CD8-positive, alpha-beta memory T cell (primary cell): ENCODE measurements at regions not wholly inside any gene's neighbourhood (a gene's known extent, or its start where the extent isn't known, plus 50 kb on each side); places are given as distances from the start of the nearest gene placed in this dataset.

Experiments used
- CTCF ChIA-PET: fragments of 350-600 bp; sonication (Branson Sonifier 250); formaldehyde crosslinking; loops from one replicate; lab custom pipeline; 2021; ENCODE audit warnings: antibody characterized with exemption; lab: Charles Lee
- POLR2A ChIA-PET: fragments of 350-600 bp; sonication (Branson Sonifier 250); formaldehyde crosslinking; loops from one replicate; lab custom pipeline; 2021; ENCODE audit warnings: antibody characterized with exemption; lab: Charles Lee
- DNase-seq, 5 donors: peaks; one replicate each; pipeline versions ENCODE4 v3.0.0 to v3.0.0-alpha.2; 2020 to 2022; ENCODE audit warnings: mixed read lengths in 1 of 5
- H3K27ac ChIP-seq: one replicate; pipeline ENCODE4 v1.7.0; 2013; ENCODE audit warnings: low read depth, mild to moderate bottlenecking, low read length, moderate library complexity
- H3K27me3 ChIP-seq: 2 replicates; pipeline ENCODE4 v1.7.0; 2013; ENCODE audit warnings: low read length, mild to moderate bottlenecking; ENCODE audit not compliant: insufficient read depth, poor library complexity, severe bottlenecking
- H3K36me3 ChIP-seq: 2 replicates; pipeline ENCODE4 v1.7.0; 2013; ENCODE audit warnings: mild to moderate bottlenecking, low read length, moderate library complexity; ENCODE audit not compliant: insufficient read depth
- H3K4me1 ChIP-seq: 2 replicates; pipeline ENCODE4 v1.7.0; 2013; ENCODE audit warnings: mild to moderate bottlenecking, low read length, moderate library complexity; ENCODE audit not compliant: insufficient read depth
- H3K4me3 ChIP-seq: 2 replicates; pipeline ENCODE4 v1.7.0; 2013; ENCODE audit warnings: mild to moderate bottlenecking, low read length
- H3K9me3 ChIP-seq: 2 replicates; pipeline ENCODE4 v1.7.0; 2013; ENCODE audit warnings: mild to moderate bottlenecking, low read length
- H3K27ac Mint-ChIP-seq, 8 donors: one replicate each; pipeline ENCODE4 v1.8.0; 2020 to 2021; ENCODE audit warnings: mixed read lengths in 8 of 8, mild to moderate bottlenecking in 6 of 8, inconsistent platforms in 3 of 8, moderate library complexity in 3 of 8
- H3K27me3 Mint-ChIP-seq, 2 donors: one replicate each; pipeline ENCODE4 v1.8.0; 2020 to 2021; ENCODE audit warnings: mixed read lengths in 2 of 2, mild to moderate bottlenecking in 1 of 2, moderate library complexity in 1 of 2
- H3K36me3 Mint-ChIP-seq, 3 donors: one replicate each; pipeline ENCODE4 v1.8.0; 2020 to 2021; ENCODE audit warnings: mixed read lengths in 3 of 3, inconsistent platforms in 1 of 3, mild to moderate bottlenecking in 1 of 3
- H3K4me1 Mint-ChIP-seq, 3 donors: one replicate each; pipeline ENCODE4 v1.8.0; 2020 to 2021; ENCODE audit warnings: mixed read lengths in 3 of 3, inconsistent platforms in 1 of 3, mild to moderate bottlenecking in 1 of 3
- H3K4me3 Mint-ChIP-seq, 7 donors: one replicate each; pipeline ENCODE4 v1.8.0; 2020 to 2021; ENCODE audit warnings: mixed read lengths in 7 of 7, mild to moderate bottlenecking in 6 of 7, moderate library complexity in 4 of 7, inconsistent platforms in 2 of 7
- H3K9me3 Mint-ChIP-seq, 5 donors: one replicate each; pipeline ENCODE4 v1.8.0; 2020 to 2022; ENCODE audit warnings: mixed read lengths in 5 of 5, mild to moderate bottlenecking in 3 of 5, moderate library complexity in 2 of 5, inconsistent platforms in 1 of 5

DNA sequence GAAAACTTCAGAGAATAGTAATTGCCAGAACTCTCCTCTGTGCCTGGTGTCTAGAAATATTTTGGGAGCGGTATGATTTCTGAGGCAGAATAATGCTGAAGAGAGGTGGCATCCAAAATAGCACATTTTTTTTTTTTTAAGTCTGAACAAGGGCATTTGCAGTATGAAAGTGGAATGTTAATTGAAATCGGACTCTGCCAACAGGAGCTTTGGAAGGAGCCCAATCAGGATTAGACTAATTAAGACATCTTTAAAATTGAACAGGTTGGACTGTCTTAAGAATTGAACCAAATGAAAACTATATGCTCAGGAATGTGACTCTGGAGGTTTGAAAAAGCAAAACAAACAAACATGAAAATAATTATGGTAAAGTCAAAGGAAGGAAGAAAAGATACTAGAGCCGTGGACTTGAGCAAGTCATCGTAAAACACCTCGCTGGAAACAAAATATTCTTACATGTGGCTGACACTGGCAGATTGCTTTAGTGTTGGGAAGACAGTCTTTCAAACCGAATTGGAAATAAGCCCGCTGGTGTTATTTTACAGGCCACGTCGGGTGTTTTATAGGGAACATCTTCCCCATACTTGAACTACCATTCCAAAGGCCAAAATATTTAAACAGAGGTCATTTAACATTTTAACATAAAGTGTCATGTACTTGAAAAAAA lies 436.3 kb downstream of the VRK1 start:
- POLR2A ChIA-PET, result no interaction called here
- Mint-ChIP-seq H3K4me3 (no peak overlapping the region), H3K27ac (no peak overlapping the region), H3K9me3 (no peaks in the 10 kb centered on the region), H3K27me3 (peaks cover 6 to 42% of the 10 kb centered on the region in 2 donors), H3K4me1 (peaks cover 0 to 4% (median 0%) of the 10 kb centered on the region in 3 donors), H3K36me3 (peaks cover 0 to 10% (median 0%) of the 10 kb centered on the region in 3 donors)
- H3K27ac ChIP-seq, result no peak overlapping the region
- no peaks in the 10 kb centered on the region for H3K9me3 ChIP-seq
- H3K4me3 ChIP-seq, result no peak overlapping the region
- no peaks in the 10 kb centered on the region for H3K27me3 ChIP-seq
- DNase-seq, result no peak
- no peaks in the 10 kb centered on the region for H3K36me3 ChIP-seq
- no peaks in the 10 kb centered on the region for H3K4me1 ChIP-seq
- CTCF ChIA-PET, result no interaction called here

DNA sequence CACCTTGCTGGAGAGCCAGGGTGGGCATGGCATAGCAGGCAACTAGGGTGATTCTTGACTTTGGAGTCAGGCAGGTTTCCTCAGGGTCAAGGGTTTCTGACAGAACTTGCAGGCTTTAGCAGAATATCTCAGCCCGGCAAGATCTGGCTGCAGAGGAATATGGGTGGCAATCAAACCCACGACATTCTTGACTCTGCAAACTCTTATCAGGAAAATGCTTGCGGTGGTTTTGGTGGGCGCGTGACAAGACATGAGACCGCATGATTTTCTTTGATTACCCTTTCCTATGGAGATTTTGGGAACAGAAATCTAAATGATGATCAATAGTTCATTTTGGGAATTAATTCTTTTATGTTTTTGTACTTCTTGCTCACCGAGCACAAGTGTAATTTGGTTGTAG lies 449.5 kb downstream of the VRK1 start:
- H3K4me3 ChIP-seq, result no peak overlapping the region
- Mint-ChIP-seq H3K36me3 (no peaks in the 10 kb centered on the region), H3K27ac (no peak overlapping the region), H3K9me3 (no peaks in the 10 kb centered on the region), H3K27me3 (peaks cover 16 to 44% of the 10 kb centered on the region in 2 donors), H3K4me3 (no peak overlapping the region), H3K4me1 (peaks cover 9 to 11% (median 11%) of the 10 kb centered on the region in 3 donors)
- H3K4me1 ChIP-seq, result peaks cover 5% of the 10 kb centered on the region
- POLR2A ChIA-PET, result no interaction called here
- H3K36me3 ChIP-seq, result no peaks in the 10 kb centered on the region
- CTCF ChIA-PET, result no interaction called here
- no peak overlapping the region for H3K27ac ChIP-seq
- DNase-seq, result no peak
- H3K9me3 ChIP-seq, result no peaks in the 10 kb centered on the region
- no peaks in the 10 kb centered on the region for H3K27me3 ChIP-seq

DNA sequence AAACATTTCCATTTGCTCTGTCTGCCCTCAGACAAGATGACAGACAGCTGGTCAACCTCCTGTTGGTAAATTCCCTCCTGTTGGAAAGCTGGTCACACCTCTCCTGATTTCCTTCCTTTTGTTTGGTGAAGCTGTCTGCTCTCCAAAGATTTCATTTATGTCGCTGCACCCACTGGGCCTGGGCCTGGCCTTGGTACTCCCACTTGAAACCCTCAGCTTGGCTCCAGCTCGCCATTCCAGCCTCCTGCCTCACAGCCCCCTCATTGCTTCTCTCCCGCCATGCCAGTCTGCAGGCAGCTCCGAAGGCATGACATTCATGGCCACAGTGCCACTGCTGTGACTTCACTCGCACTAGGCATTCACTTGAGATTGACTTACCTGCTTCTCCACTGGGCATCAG lies 451.8 kb downstream of the VRK1 start:
- peaks cover 8% of the 10 kb centered on the region for H3K4me1 ChIP-seq
- no peak overlapping the region for H3K4me3 ChIP-seq
- Mint-ChIP-seq H3K4me3 (no peak overlapping the region), H3K27ac (no peak overlapping the region), H3K9me3 (peaks cover 0 to 5% (median 3%) of the 10 kb centered on the region in 5 donors), H3K36me3 (peaks cover 0 to 5% (median 0%) of the 10 kb centered on the region in 3 donors), H3K4me1 (peaks cover 24 to 29% (median 24%) of the 10 kb centered on the region in 3 donors), H3K27me3 (peaks cover 8 to 30% of the 10 kb centered on the region in 2 donors)
- POLR2A ChIA-PET, result no interaction called here
- CTCF ChIA-PET, result no interaction called here
- no peak overlapping the region for H3K27ac ChIP-seq
- no peaks in the 10 kb centered on the region for H3K27me3 ChIP-seq
- DNase-seq, result no peak
- H3K9me3 ChIP-seq, result no peaks in the 10 kb centered on the region
- H3K36me3 ChIP-seq, result no peaks in the 10 kb centered on the region

DNA sequence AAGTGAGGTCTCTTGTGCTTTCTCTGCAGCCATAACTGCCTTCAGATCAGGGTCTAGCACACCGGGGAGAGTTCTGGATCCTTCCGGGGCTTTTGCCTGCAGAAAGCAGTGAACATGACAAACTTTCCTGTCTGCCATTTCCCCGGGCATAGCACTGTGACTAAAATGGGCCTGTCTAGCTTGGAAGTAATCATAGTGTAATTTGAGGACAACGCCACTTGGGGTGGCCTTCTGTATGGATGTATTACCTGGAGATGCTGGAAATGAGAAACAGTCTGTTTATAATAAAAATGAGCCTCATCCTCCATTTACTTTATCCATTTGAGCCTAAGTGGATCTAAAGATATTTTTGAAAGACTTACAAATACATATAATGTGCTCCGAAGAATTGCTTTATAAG lies 453.7 kb downstream of the VRK1 start:
- H3K4me3 Mint-ChIP-seq, result no peak overlapping the region
- H3K4me3 ChIP-seq, result no peak overlapping the region
- no peak overlapping the region for H3K27ac Mint-ChIP-seq
- no peaks in the 10 kb centered on the region for H3K36me3 ChIP-seq
- no peak for DNase-seq
- H3K4me1 Mint-ChIP-seq, result peaks cover 26 to 32% (median 28%) of the 10 kb centered on the region in 3 donors
- no peaks in the 10 kb centered on the region for H3K27me3 ChIP-seq
- peaks cover 8% of the 10 kb centered on the region for H3K4me1 ChIP-seq
- peaks cover 0 to 5% (median 0%) of the 10 kb centered on the region in 3 donors for H3K36me3 Mint-ChIP-seq
- ChIA-PET CTCF (no interaction called here), POLR2A (no interaction called here)
- peaks cover 0 to 5% (median 3%) of the 10 kb centered on the region in 5 donors for H3K9me3 Mint-ChIP-seq
- no peak overlapping the region for H3K27ac ChIP-seq
- H3K9me3 ChIP-seq, result no peaks in the 10 kb centered on the region
- peaks cover 7 to 18% of the 10 kb centered on the region in 2 donors for H3K27me3 Mint-ChIP-seq

DNA sequence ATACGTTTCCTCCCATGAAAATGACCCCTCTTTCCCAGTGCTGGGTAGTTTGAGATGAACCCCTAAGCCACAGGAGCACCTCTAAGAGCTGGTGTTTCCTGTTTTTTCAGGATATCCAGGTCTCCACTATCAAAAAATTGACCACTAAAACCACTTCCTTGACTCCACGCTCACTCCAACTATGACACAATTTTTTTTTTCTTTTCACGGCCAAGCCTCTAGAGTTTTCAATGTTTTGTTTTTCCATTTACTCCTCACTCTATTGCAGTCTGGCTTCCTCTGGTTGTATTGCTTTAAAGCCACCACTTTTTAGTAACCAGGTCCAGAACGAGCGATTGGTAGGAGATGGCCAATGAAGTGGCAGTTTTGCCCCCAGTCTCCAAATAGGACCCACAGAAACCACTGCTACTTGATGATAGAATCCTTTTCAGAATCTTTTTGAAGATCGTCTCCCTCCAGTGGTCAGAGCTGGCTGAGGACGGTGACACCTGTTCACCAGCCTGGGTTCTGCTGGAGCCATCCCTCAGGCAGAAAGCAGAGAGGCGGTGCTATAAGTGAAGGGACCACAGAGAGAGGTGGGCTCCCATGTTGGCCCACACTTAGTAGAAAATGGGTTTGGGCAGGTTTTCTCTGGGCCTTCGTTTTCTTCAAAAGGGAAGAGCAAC lies 454.4 kb downstream of the VRK1 start:
- H3K27me3 ChIP-seq, result no peaks in the 10 kb centered on the region
- no peak overlapping the region for H3K4me3 ChIP-seq
- H3K36me3 ChIP-seq, result no peaks in the 10 kb centered on the region
- no peak overlapping the region for H3K27ac ChIP-seq
- Mint-ChIP-seq H3K36me3 (peaks cover 0 to 5% (median 0%) of the 10 kb centered on the region in 3 donors), H3K9me3 (peaks cover 0 to 5% (median 3%) of the 10 kb centered on the region in 5 donors), H3K4me3 (peak overlapping the region in 2 of 7 donors; percentile 19 to 49), H3K4me1 (peaks cover 26 to 32% (median 28%) of the 10 kb centered on the region in 3 donors), H3K27me3 (peaks cover 10 to 11% of the 10 kb centered on the region in 2 donors), H3K27ac (peak overlapping the region in 5 of 8 donors; percentile 2 to 50 (median 19))
- H3K9me3 ChIP-seq, result no peaks in the 10 kb centered on the region
- DNase-seq, result no peak
- ChIA-PET POLR2A (no interaction called here), CTCF (no interaction called here)
- peaks cover 8% of the 10 kb centered on the region for H3K4me1 ChIP-seq

DNA sequence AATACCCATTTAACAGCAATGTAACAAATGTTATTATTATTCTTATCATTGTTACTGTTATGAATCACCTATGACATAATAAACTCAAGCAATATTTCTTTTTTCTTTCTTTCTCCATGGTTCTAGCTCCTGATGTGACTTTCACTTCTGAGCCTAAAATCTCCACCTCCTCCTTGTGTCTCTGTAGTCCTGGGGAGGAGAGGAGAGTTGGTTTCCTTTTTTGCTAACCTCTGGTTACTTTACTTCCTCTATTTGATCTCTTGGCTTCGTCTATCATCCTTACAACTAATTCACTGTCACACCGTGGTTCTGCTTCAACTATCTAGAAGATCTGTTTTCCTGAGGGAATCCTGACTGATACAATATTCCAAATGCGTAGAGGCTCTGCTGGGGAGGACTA lies 456.6 kb downstream of the VRK1 start:
- Histone ChIP-seq H3K27me3 (no peaks in the 10 kb centered on the region), H3K4me3 (no peak overlapping the region), H3K27ac (no peak overlapping the region), H3K9me3 (no peaks in the 10 kb centered on the region), H3K4me1 (peaks cover 8% of the 10 kb centered on the region), H3K36me3 (no peaks in the 10 kb centered on the region)
- Mint-ChIP-seq H3K9me3 (peaks cover 0 to 5% (median 3%) of the 10 kb centered on the region in 5 donors), H3K36me3 (peaks cover 0 to 5% (median 0%) of the 10 kb centered on the region in 3 donors), H3K27me3 (peaks cover 10 to 12% of the 10 kb centered on the region in 2 donors), H3K27ac (peak overlapping the region in 1 of 8 donors; percentile 32), H3K4me3 (no peak overlapping the region), H3K4me1 (peaks cover 26 to 32% (median 28%) of the 10 kb centered on the region in 3 donors)
- ChIA-PET CTCF (no interaction called here), POLR2A (no interaction called here)
- DNase-seq, result no peak

DNA sequence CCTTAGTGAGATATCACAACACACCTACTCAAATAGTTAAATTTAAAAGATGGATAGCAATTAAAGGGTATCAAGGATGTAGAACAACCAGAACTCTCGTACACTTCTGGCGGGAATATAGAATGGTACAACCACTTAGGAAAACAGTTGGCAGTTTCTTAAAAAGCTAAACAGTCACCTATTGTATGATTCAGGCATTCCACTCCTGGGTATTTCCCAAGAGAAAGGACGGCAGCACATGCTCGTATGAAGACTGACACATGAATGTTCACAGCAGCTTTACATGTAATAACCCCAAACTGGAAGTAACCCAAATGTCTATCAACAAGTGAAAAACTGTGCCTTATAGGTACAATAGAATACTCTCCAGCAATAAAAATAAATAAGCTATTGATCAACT lies 465.2 kb downstream of the VRK1 start:
- POLR2A ChIA-PET, result no interaction called here
- Histone ChIP-seq H3K36me3 (no peaks in the 10 kb centered on the region), H3K4me1 (no peaks in the 10 kb centered on the region), H3K4me3 (no peak overlapping the region), H3K27me3 (peaks cover 4% of the 10 kb centered on the region), H3K27ac (no peak overlapping the region), H3K9me3 (no peaks in the 10 kb centered on the region)
- CTCF ChIA-PET, result no interaction called here
- Mint-ChIP-seq H3K4me3 (no peak overlapping the region), H3K27ac (no peak overlapping the region), H3K27me3 (peaks cover 4 to 22% of the 10 kb centered on the region in 2 donors), H3K4me1 (no peaks in the 10 kb centered on the region), H3K9me3 (no peaks in the 10 kb centered on the region), H3K36me3 (no peaks in the 10 kb centered on the region)
- no peak for DNase-seq

DNA sequence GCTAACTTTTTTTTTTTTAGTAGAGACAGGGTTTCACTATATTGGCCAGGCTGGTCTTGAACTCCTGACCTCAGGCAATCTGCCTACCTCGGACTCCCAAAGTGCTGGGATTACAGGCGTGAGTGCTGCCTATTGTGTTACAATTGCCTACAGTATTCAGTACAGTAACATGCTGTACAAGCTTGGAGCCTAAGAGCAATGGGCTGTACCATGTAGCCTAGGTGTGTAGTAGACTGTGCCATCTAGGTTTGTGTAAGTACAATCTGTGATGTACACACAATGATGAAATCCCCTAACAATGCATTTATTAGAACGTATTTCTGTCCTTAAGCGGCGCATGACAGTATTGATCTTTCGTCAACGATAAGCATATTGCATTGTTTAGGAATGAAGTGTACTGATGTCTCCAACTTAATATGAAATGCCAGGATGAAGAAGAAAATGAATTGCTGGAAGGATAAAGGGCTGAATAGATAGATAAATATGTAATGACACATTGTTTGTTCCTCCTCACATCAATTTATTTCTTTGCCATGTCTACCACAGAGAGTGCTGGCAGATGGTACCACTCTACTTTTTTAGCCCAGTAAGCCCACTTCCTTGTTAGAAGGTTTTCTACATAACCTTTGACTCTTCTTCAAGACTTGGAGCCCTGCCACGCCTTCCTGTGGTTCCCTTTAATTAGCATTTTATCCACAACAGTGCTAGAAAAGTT lies 467.5 kb downstream of the VRK1 start:
- Histone ChIP-seq H3K9me3 (no peaks in the 10 kb centered on the region), H3K36me3 (no peaks in the 10 kb centered on the region), H3K27me3 (peaks cover 4% of the 10 kb centered on the region), H3K4me3 (no peak overlapping the region), H3K4me1 (no peaks in the 10 kb centered on the region), H3K27ac (no peak overlapping the region)
- ChIA-PET POLR2A (no interaction called here), CTCF (no interaction called here)
- H3K4me1 Mint-ChIP-seq, result no peaks in the 10 kb centered on the region
- no peak for DNase-seq
- H3K27me3 Mint-ChIP-seq, result peaks cover 8 to 11% of the 10 kb centered on the region in 2 donors
- H3K4me3 Mint-ChIP-seq, result no peak overlapping the region
- H3K27ac Mint-ChIP-seq, result no peak overlapping the region
- no peaks in the 10 kb centered on the region for H3K9me3 Mint-ChIP-seq
- no peaks in the 10 kb centered on the region for H3K36me3 Mint-ChIP-seq
